ENCODE measurements at regions not wholly inside any gene's neighbourhood (a gene's known extent, or its start where the extent isn't known, plus 50 kb on each side); places are given as distances from the start of the nearest gene placed in this dataset.

- DNase-seq = no peak
Measured at GRCh38 chr4:11264841-11265240, 163.9 kb downstream of the HS3ST1 start.

- no peak for DNase-seq
Measured at GRCh38 chr4:11264346-11264745, 164.3 kb downstream of the HS3ST1 start.

GRCh38 chr4:11263208-11263607, 165.5 kb downstream of the HS3ST1 start:
- no peak for DNase-seq

- no peak for DNase-seq
Measured at GRCh38 chr4:11261066-11261850, 167.4 kb downstream of the HS3ST1 start.

GRCh38 chr4:11259837-11260236, 168.9 kb downstream of the HS3ST1 start:
- peak; percentile 28 for DNase-seq

- DNase-seq = no peak
Measured at GRCh38 chr4:11252149-11252548, 176.5 kb downstream of the HS3ST1 start.

- no peak for DNase-seq
Measured at GRCh38 chr4:11250510-11250909, 178.2 kb downstream of the HS3ST1 start.

- DNase-seq = peak; percentile 8
Measured at GRCh38 chr4:11232015-11232414, 196.7 kb downstream of the HS3ST1 start.

GRCh38 chr4:11230866-11231265, 197.8 kb downstream of the HS3ST1 start:
- no peak for DNase-seq

GRCh38 chr4:11228530-11228929, 200.2 kb downstream of the HS3ST1 start:
- DNase-seq = peak; percentile 57

GRCh38 chr4:11223311-11223710, 205.4 kb downstream of the HS3ST1 start:
- DNase-seq = peak; percentile 93

- DNase-seq = no peak
Measured at GRCh38 chr4:11218692-11219091, 210.0 kb downstream of the HS3ST1 start.

- DNase-seq = no peak
Measured at GRCh38 chr4:11216520-11216919, 212.2 kb downstream of the HS3ST1 start.

- no peak for DNase-seq
Measured at GRCh38 chr4:11214281-11214680, 214.4 kb downstream of the HS3ST1 start.

GRCh38 chr4:11209826-11210225, 218.9 kb downstream of the HS3ST1 start:
- DNase-seq = no peak

- DNase-seq = no peak
Measured at GRCh38 chr4:11201256-11201655, 227.4 kb downstream of the HS3ST1 start.

- DNase-seq = no peak
Measured at GRCh38 chr4:11198516-11199305, 230.0 kb downstream of the HS3ST1 start.

GRCh38 chr4:11197631-11198341, 230.9 kb downstream of the HS3ST1 start:
- no peak for DNase-seq

GRCh38 chr4:11196927-11197522, 231.7 kb downstream of the HS3ST1 start:
- DNase-seq = no peak

GRCh38 chr4:11194431-11194830, 234.3 kb downstream of the HS3ST1 start:
- DNase-seq = no peak

- DNase-seq = no peak
Measured at GRCh38 chr4:11189756-11190155, 238.9 kb downstream of the HS3ST1 start.

- no peak for DNase-seq
Measured at GRCh38 chr4:11183356-11183740, 245.3 kb downstream of the HS3ST1 start.

All from NCI-H1092 treated with DMSO at 0.1 percent for 48 hours (cell line).